ENCODE measurements at regions not wholly inside any gene's neighbourhood (a gene's known extent, or its start where the extent isn't known, plus 50 kb on each side); places are given as distances from the start of the nearest gene placed in this dataset.
"Not testable (repeated sequence)": the region's sequence is repeated elsewhere in the genome, so short reads cannot be mapped to it uniquely, and the experiment has no call there.

GRCh38 chr18:51463483-51464136 lies 266.1 kb upstream of the MEX3C start:
- DNase-seq, result no peak

- no peak for DNase-seq
These were observed 281.4 kb upstream of the MEX3C start for GRCh38 chr18:51478908-51479307.

GRCh38 chr18:51479736-51480135 lies 282.3 kb upstream of the MEX3C start:
- DNase-seq, result no peak

- no peak for DNase-seq
These were observed 283.2 kb upstream of the MEX3C start for GRCh38 chr18:51480407-51481261.

GRCh38 chr18:51486735-51487366 lies 289.4 kb upstream of the MEX3C start:
- DNase-seq, result no peak

GRCh38 chr18:51490417-51490816 lies 292.9 kb upstream of the MEX3C start:
- no peak for DNase-seq

- DNase-seq, result no peak
These were observed 293.4 kb upstream of the MEX3C start for GRCh38 chr18:51490860-51491259.

GRCh38 chr18:51491678-51492372 lies 294.3 kb upstream of the MEX3C start:
- DNase-seq, result no peak

GRCh38 chr18:51498085-51498855 lies 300.8 kb upstream of the MEX3C start:
- DNase-seq, result no peak

- DNase-seq, result no peak
These were observed 305.9 kb upstream of the MEX3C start for GRCh38 chr18:51503351-51503750.

GRCh38 chr18:51506811-51507210 lies 309.3 kb upstream of the MEX3C start:
- DNase-seq, result no peak

GRCh38 chr18:51508410-51508809 lies 310.9 kb upstream of the MEX3C start:
- not testable (repeated sequence) for DNase-seq

- DNase-seq, result no peak
These were observed 312.5 kb upstream of the MEX3C start for GRCh38 chr18:51510020-51510419.

GRCh38 chr18:51513517-51513916 lies 316.0 kb upstream of the MEX3C start:
- no peak for DNase-seq

GRCh38 chr18:51514128-51514527 lies 316.6 kb upstream of the MEX3C start:
- no peak for DNase-seq

GRCh38 chr18:51516478-51517038 lies 319.1 kb upstream of the MEX3C start:
- DNase-seq, result no peak

- DNase-seq, result no peak
These were observed 322.1 kb upstream of the MEX3C start for GRCh38 chr18:51519571-51519970.

- DNase-seq, result no peak
These were observed 323.2 kb upstream of the MEX3C start for GRCh38 chr18:51520676-51521180.

GRCh38 chr18:51522338-51522737 lies 324.9 kb upstream of the MEX3C start:
- DNase-seq, result no peak

GRCh38 chr18:51522821-51523220 lies 325.3 kb upstream of the MEX3C start:
- DNase-seq, result no peak

GRCh38 chr18:51523671-51524070 lies 326.2 kb upstream of the MEX3C start:
- DNase-seq, result no peak

All from stimulated activated CD8-positive, alpha-beta memory T cell treated with anti-CD3 and anti-CD28 coated beads, Interleukin-4, amount 100 ng/mL, for 48 hours (primary cell).